SU-DHL-6 (cell line): ENCODE measurements at regions not wholly inside any gene's neighbourhood (a gene's known extent, or its start where the extent isn't known, plus 50 kb on each side); places are given as distances from the start of the nearest gene placed in this dataset.

ENCODE experiments used
- H2AFZ ChIP-seq: fragments of 200-600 bp; sonication (generic); 2 replicates; pipeline ENCODE4 v1.6.1; 2014; ENCODE audit warnings: low read depth, mild to moderate bottlenecking, moderate library complexity, mixed read lengths, antibody characterized with exemption, low read length; ENCODE audit not compliant: severe bottlenecking
- H3F3A ChIP-seq: fragments of 200-600 bp; shearing (Covaris generic); 2 replicates; pipeline ENCODE4 v1.6.0; 2016; ENCODE audit warnings: antibody characterized with exemption, mild to moderate bottlenecking; ENCODE audit not compliant: insufficient read depth
- H3K27ac ChIP-seq: fragments of 200-600 bp; sonication (generic); 2 replicates; pipeline ENCODE4 v1.5.1; 2016; ENCODE audit warnings: low read depth, mild to moderate bottlenecking, low read length, moderate library complexity, mixed read lengths
- H3K27me3 ChIP-seq: fragments of 200-600 bp; sonication (generic), shearing (Covaris generic); 2 replicates; pipeline ENCODE4 v1.6.0; 2014; ENCODE audit warnings: mild to moderate bottlenecking, low read length
- H3K36me3 ChIP-seq: fragments of 200-600 bp; sonication (generic); 2 replicates; pipeline ENCODE4 v1.6.1; 2014; ENCODE audit warnings: mild to moderate bottlenecking, low read length, mixed read lengths
- H3K4me2 ChIP-seq: fragments of 300-600, 200-600 bp; shearing (Covaris generic), sonication (generic); 2 replicates; pipeline ENCODE4 v1.6.0; 2014; ENCODE audit warnings: low read length, low read depth, mild to moderate bottlenecking; ENCODE audit not compliant: poor library complexity, severe bottlenecking
- H3K4me3 ChIP-seq: fragments of 200-600 bp; sonication (generic); 2 replicates; pipeline ENCODE4 v1.5.1; 2014; ENCODE audit warnings: antibody characterized with exemption, low read length, mild to moderate bottlenecking, mixed read lengths; ENCODE audit not compliant: insufficient read depth, poor library complexity, severe bottlenecking
- H3K79me2 ChIP-seq: fragments of 200-600 bp; sonication (generic); 2 replicates; pipeline ENCODE4 v1.6.1; 2014; ENCODE audit warnings: mild to moderate bottlenecking, low read length, moderate library complexity; ENCODE audit not compliant: insufficient read depth
- H3K9ac ChIP-seq: fragments of 200-600 bp; sonication (generic); 2 replicates; pipeline ENCODE4 v1.7.0; 2014; ENCODE audit warnings: mild to moderate bottlenecking, low read length
- H3K9me2 ChIP-seq: fragments of 200-600 bp; sonication (generic); replicated peaks from 2 replicates; pipeline ENCODE4 v1.6.1; 2014; ENCODE audit warnings: low read length; ENCODE audit not compliant: insufficient read depth
- H3K9me3 ChIP-seq: fragments of 200-600 bp; sonication (generic); 2 replicates; pipeline ENCODE4 v1.6.1; 2014; ENCODE audit warnings: low read length, mixed read lengths; ENCODE audit not compliant: insufficient read depth
- H4K20me1 ChIP-seq: fragments of 200-600 bp; sonication (generic); 2 replicates; pipeline ENCODE4 v1.6.1; 2014; ENCODE audit warnings: low read depth, mild to moderate bottlenecking, antibody characterized with exemption, low read length, moderate library complexity, mixed read lengths
- CTCF ChIP-seq: fragments of 200-600 bp; sonication (generic); IDR thresholded peaks from one replicate; pipeline ENCODE4 v1.5.1; 2017; ENCODE audit warnings: antibody characterized with exemption, mild to moderate bottlenecking, low read length, moderate library complexity; ENCODE audit not compliant: insufficient read depth, poor library complexity, severe bottlenecking
- EZH2phosphoT487 ChIP-seq: fragments of 200-600 bp; sonication (generic), shearing (Covaris generic); conservative IDR thresholded peaks from 2 replicates; pipeline ENCODE4 v1.6.1; 2018; ENCODE audit warnings: mild to moderate bottlenecking, antibody characterized with exemption, low read length, moderate library complexity, mixed read lengths

DNA sequence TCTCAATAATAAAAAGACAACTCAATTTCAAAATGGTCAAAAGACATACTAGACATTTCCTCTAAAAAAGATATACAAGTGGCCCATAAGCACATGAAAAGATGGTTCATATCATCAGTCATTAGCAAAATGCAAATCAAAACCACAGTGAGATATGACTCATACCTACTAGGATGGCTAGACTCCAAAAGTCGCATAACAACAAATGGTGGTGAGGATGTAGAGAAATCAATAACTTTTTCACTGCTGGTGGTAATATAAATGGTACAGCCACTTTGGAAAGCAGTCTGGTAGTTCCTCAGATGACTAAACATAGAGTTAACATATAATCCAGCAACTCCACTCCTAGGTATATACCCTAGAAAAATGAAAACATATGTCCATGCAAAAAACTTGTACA, 242.3 kb upstream of the NOL4 start:
- no peaks in the 10 kb centered on the region for H3F3A ChIP-seq
- 0 out of 2 replicates have a peak, but pooled peaks cover 3% of the 10 kb centered on the region for H3K36me3 ChIP-seq
- H3K27me3 ChIP-seq: no peaks in the 10 kb centered on the region; the same call in 1 of the 2 replicates
- no peaks in the 10 kb centered on the region for H4K20me1 ChIP-seq
- H3K9ac ChIP-seq: no peak overlapping the region
- H3K9me2 ChIP-seq: 0 out of 2 replicates have a peak, but pooled peaks cover 2% of the 10 kb centered on the region
- no peak overlapping the region for H3K4me2 ChIP-seq
- no peak overlapping the region for H3K27ac ChIP-seq
- TF ChIP-seq EZH2phosphoT487 (no peak), CTCF (no peak)
- H3K79me2 ChIP-seq: no peaks in the 10 kb centered on the region
- no peak overlapping the region for H3K4me3 ChIP-seq
- no peaks in the 10 kb centered on the region for H3K9me3 ChIP-seq
- no peak overlapping the region for H2AFZ ChIP-seq

DNA sequence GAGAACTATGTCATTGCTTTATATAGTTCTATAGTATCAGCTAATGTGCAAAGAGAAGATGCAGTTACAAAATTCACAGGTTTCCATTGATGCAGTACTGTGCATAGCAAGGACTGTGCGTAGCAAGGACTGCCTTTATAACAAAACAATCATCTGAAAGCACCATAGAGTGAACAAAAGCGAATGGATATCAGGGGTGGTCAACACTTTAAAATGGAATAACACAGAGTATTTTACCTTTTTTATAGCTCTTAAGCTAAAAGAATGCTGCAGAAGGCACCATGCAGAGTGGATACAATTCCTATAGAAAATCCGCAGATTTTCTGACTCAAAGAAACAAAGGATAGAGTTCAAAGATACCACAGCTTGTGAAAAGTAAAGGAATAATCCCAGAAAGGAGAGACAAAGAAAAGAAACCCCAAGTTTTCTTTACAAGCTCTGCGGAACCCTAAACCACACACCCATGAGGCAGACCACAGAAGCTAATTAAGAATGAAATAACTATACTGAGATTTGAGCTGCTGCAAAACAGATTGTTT, 229.9 kb upstream of the DTNA start:
- Histone ChIP-seq H3K9me3 (no peaks in the 10 kb centered on the region), H3K9ac (no peak overlapping the region), H3K4me3 (no peak overlapping the region)

DNA sequence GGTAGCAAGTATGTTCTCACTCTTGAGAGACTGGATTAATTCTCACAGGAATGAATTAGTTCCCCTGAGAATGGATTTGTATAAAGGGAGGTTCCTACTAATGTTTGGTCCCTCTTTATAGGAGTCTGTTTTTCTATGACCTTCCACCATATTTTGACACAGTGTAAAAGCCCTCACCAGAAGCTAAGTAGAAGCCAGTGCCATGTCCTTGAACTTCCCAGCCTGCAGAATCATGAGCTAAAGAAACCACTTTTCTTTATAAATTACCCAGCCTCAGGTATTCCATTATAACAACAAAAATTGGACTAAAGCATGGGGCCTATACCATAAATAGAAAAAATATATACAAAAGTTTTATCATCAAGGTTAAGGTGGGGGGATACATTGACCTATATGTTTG, 227.9 kb upstream of the DTNA start:
- no peak for TF ChIP-seq EZH2phosphoT487
- no peak for TF ChIP-seq CTCF
- no peak overlapping the region for H2AFZ ChIP-seq
- H3F3A ChIP-seq: no peaks in the 10 kb centered on the region
- no peaks in the 10 kb centered on the region for H3K36me3 ChIP-seq
- no peaks in the 10 kb centered on the region; the same call in 1 of the 2 replicates for H4K20me1 ChIP-seq
- no peak overlapping the region for H3K4me3 ChIP-seq
- H3K9ac ChIP-seq: no peak overlapping the region
- H3K9me2 ChIP-seq: no peaks in the 10 kb centered on the region
- no peaks in the 10 kb centered on the region for H3K79me2 ChIP-seq
- no peak overlapping the region for H3K4me2 ChIP-seq
- no peaks in the 10 kb centered on the region for H3K27me3 ChIP-seq
- no peak overlapping the region for H3K27ac ChIP-seq
- no peaks in the 10 kb centered on the region for H3K9me3 ChIP-seq

More for the DNA sequence above, 229.9 kb upstream of the DTNA start:
- no peaks in the 10 kb centered on the region for H3K9me2 ChIP-seq
- no peaks in the 10 kb centered on the region for H3F3A ChIP-seq
- H2AFZ ChIP-seq: no peak overlapping the region
- TF ChIP-seq EZH2phosphoT487 (no peak), CTCF (no peak)
- no peaks in the 10 kb centered on the region for H4K20me1 ChIP-seq
- no peak overlapping the region for H3K27ac ChIP-seq
- no peaks in the 10 kb centered on the region for H3K36me3 ChIP-seq
- H3K79me2 ChIP-seq: no peaks in the 10 kb centered on the region
- H3K27me3 ChIP-seq: no peaks in the 10 kb centered on the region
- H3K4me2 ChIP-seq: no peak overlapping the region
